GM19025 (cell line): ENCODE measurements at regions not wholly inside any gene's neighbourhood (a gene's known extent, or its start where the extent isn't known, plus 50 kb on each side); places are given as distances from the start of the nearest gene placed in this dataset.

Experiments
- ATAC-seq: cut with Tn5 transposase; IDR thresholded peaks from one replicate; pipeline ENCODE4 v1.9.1; 2021; ENCODE audit warnings: mild to moderate bottlenecking, low read depth, moderate library complexity; ENCODE audit not compliant: unreplicated experiment

- no peak for ATAC-seq
Observed at GRCh38 chr2:43109261-43109743, 117.1 kb downstream of the ZFP36L2 start.

- ATAC-seq: no peak
Observed at GRCh38 chr2:43107679-43108078, 118.7 kb downstream of the ZFP36L2 start.

- no peak for ATAC-seq
Observed at GRCh38 chr2:43106559-43107527, 119.6 kb downstream of the ZFP36L2 start.

- peak; percentile 59 for ATAC-seq
Observed at GRCh38 chr2:43105586-43106558, 120.5 kb downstream of the ZFP36L2 start.

- no peak for ATAC-seq
Observed at GRCh38 chr2:43104763-43105162, 121.6 kb downstream of the ZFP36L2 start.

- ATAC-seq: no peak
Observed at GRCh38 chr2:43104106-43104505, 122.3 kb downstream of the ZFP36L2 start.

GRCh38 chr2:43103093-43103404, 123.4 kb downstream of the ZFP36L2 start:
- ATAC-seq: no peak

GRCh38 chr2:43102366-43103092, 123.9 kb downstream of the ZFP36L2 start:
- ATAC-seq: no peak

- no peak for ATAC-seq
Observed at GRCh38 chr2:43101751-43102150, 124.7 kb downstream of the ZFP36L2 start.

GRCh38 chr2:43100883-43101662, 125.3 kb downstream of the ZFP36L2 start:
- ATAC-seq: no peak

- ATAC-seq: no peak
Observed at GRCh38 chr2:43100362-43100882, 126.0 kb downstream of the ZFP36L2 start.

- no peak for ATAC-seq
Observed at GRCh38 chr2:43099797-43100196, 126.6 kb downstream of the ZFP36L2 start.

GRCh38 chr2:43098539-43098938, 127.9 kb downstream of the ZFP36L2 start:
- no peak for ATAC-seq

- no peak for ATAC-seq
Observed at GRCh38 chr2:43097644-43098408, 128.6 kb downstream of the ZFP36L2 start.

GRCh38 chr2:43095533-43096295, 130.7 kb downstream of the ZFP36L2 start:
- ATAC-seq: no peak

GRCh38 chr2:43092520-43093179, 133.8 kb downstream of the ZFP36L2 start:
- ATAC-seq: no peak

GRCh38 chr2:43090317-43090716, 136.1 kb downstream of the ZFP36L2 start:
- no peak for ATAC-seq
